ENCODE measurements at regions not wholly inside any gene's neighbourhood (a gene's known extent, or its start where the extent isn't known, plus 50 kb on each side); places are given as distances from the start of the nearest gene placed in this dataset.

DNA sequence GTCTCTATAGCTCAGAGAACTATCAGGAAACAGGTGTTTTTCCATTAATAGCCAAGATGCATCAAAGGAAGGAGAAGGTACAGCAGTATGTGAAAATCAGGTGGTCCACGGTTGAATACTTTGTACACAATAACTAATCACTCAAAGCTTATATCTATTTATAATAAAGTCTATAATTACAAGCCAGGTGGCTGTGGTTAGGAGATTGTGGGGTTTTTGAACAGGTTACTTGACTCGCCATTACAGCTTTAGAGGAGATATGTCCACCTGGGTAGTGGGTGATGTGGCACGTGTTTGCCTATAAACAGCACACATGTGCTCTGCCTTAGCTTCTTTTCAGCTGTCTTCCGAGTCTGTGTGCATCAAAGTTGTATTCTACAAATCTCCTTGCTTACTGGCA, 892.2 kb upstream of the ZEB2 start:
- TF ChIP-seq POLR2A (IDR thresholded peaks at IDR 0.05), result no peak
- no peak for TF ChIP-seq CTCF (IDR thresholded peaks at IDR 0.05)
- 88 to 97% methylated on average over 4 of the region's 4 CpGs for WGBS, 2 donors
- intact Hi-C loops (cut with DNase I; ENCODE audit: low total_unique reads), result no loop called here
- H3K9me3 ChIP-seq, result no peaks in the 10 kb centered on the region
- DNase-seq, result no peak
- no peaks in the 10 kb centered on the region for H3K27me3 ChIP-seq
- no peak overlapping the region for H3K27ac ChIP-seq
- no peak overlapping the region for H3K4me3 ChIP-seq
- H3K4me1 ChIP-seq, result no peaks in the 10 kb centered on the region
- no peaks in the 10 kb centered on the region for H3K36me3 ChIP-seq (ENCODE audit: low read depth, missing control alignments)

DNA sequence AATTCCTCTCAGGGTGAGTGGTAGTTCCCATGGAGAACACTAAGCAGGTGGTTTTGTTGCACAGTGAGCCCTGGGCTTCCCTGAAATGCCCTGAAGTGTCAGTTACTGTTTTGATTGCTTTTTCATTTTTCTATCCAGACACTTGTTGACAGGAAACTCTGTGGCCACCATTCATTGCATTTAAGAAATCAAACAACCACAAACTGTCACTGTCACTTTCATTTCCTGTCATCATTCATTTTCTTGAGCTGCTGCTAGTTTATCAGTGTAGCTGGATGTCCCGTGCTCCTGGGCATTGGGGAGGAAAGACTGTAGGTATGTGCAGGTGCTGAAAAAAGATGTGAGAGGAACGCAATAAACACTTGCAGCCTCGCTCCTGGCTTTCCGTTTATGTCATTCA, 891.6 kb upstream of the ZEB2 start:
- no peak overlapping the region for H3K4me3 ChIP-seq
- WGBS, 2 donors, result 83 to 90% methylated on average over 4 of the region's 4 CpGs
- TF ChIP-seq POLR2A (IDR thresholded peaks at IDR 0.05) (no peak), CTCF (IDR thresholded peaks at IDR 0.05) (no peak)
- no peaks in the 10 kb centered on the region for H3K27me3 ChIP-seq
- H3K9me3 ChIP-seq, result no peaks in the 10 kb centered on the region
- no peaks in the 10 kb centered on the region for H3K36me3 ChIP-seq (ENCODE audit: low read depth, missing control alignments)
- H3K4me1 ChIP-seq, result no peaks in the 10 kb centered on the region
- H3K27ac ChIP-seq, result no peak overlapping the region
- intact Hi-C loops (cut with DNase I; ENCODE audit: low total_unique reads), result no loop called here
- no peak for DNase-seq

- no peaks in the 10 kb centered on the region for H3K27me3 ChIP-seq
- no peaks in the 10 kb centered on the region for H3K36me3 ChIP-seq (ENCODE audit: low read depth, missing control alignments)
- DNase-seq, result no peak
- 84 to 95% methylated on average over 2 of the region's 2 CpGs for WGBS, 2 donors
- no peaks in the 10 kb centered on the region for H3K4me1 ChIP-seq
- intact Hi-C loops (cut with DNase I; ENCODE audit: low total_unique reads), result no loop called here
- H3K27ac ChIP-seq, result no peak overlapping the region
- no peak overlapping the region for H3K4me3 ChIP-seq
- H3K9me3 ChIP-seq, result no peaks in the 10 kb centered on the region
- TF ChIP-seq CTCF (IDR thresholded peaks at IDR 0.05) (no peak), POLR2A (IDR thresholded peaks at IDR 0.05) (no peak)
Measured at GRCh38 chr2:145410086-145410485, 890.2 kb upstream of the ZEB2 start.

GRCh38 chr2:145408980-145409379, 889.1 kb upstream of the ZEB2 start:
- no peak for DNase-seq
- Histone ChIP-seq H3K27ac (no peak overlapping the region), H3K4me3 (no peak overlapping the region), H3K9me3 (no peaks in the 10 kb centered on the region), H3K27me3 (no peaks in the 10 kb centered on the region), H3K4me1 (no peaks in the 10 kb centered on the region), H3K36me3 (ENCODE audit: low read depth, missing control alignments) (no peaks in the 10 kb centered on the region)
- intact Hi-C loops (cut with DNase I; ENCODE audit: low total_unique reads), result no loop called here
- TF ChIP-seq CTCF (IDR thresholded peaks at IDR 0.05) (no peak), POLR2A (IDR thresholded peaks at IDR 0.05) (no peak)

DNA sequence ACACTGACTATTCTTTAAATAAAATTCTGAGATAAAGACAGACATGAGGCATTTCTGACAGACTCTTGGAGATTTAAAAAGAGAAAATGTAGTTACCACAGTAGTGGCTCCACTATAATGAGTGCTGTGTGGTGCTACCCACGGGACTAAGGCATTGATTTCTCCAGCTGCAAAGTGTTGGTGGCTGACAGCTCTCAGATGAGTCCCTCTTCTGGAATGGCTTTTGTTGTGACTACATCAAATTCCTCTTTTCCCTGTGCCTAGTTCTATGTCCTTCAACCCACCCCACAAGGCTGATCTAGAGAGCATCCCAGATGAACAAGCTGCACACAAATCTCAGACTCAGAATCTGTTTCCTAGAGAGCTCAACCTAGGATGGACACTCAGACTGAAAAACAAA, 884.8 kb upstream of the ZEB2 start:
- DNase-seq, result no peak
- Histone ChIP-seq H3K9me3 (no peaks in the 10 kb centered on the region), H3K36me3 (ENCODE audit: low read depth, missing control alignments) (no peaks in the 10 kb centered on the region), H3K4me1 (no peaks in the 10 kb centered on the region), H3K27ac (no peak overlapping the region), H3K4me3 (no peak overlapping the region), H3K27me3 (no peaks in the 10 kb centered on the region)
- WGBS, 2 donors, result 75 to 94% methylated on average over 1 of the region's 1 CpG
- intact Hi-C loops (cut with DNase I; ENCODE audit: low total_unique reads), result no loop called here
- TF ChIP-seq POLR2A (IDR thresholded peaks at IDR 0.05) (no peak), CTCF (IDR thresholded peaks at IDR 0.05) (no peak)

Data from testis (tissue), 2 donors.